GM13977 (cell line): ENCODE measurements at regions not wholly inside any gene's neighbourhood (a gene's known extent, or its start where the extent isn't known, plus 50 kb on each side); places are given as distances from the start of the nearest gene placed in this dataset.

ENCODE experiments used
- DNase-seq: peaks from one replicate; pipeline ENCODE4 v3.0.0; 2012; ENCODE audit warnings: low spot score
- in situ Hi-C: fragments of 300-500 bp; cut with MboI; formaldehyde crosslinking; loops from one replicate; pipeline ENCODE4 v1.12.0; 2022; ENCODE audit warnings: low sequenced_read_pairs, low pct_unique_long_range_greater_than_20kb, mixed read lengths, inconsistent platforms; ENCODE audit not compliant: unreplicated experiment
- TF ChIP-seq, protein P1 (sequence below): IDR thresholded peaks from 2 replicates; pipeline ENCODE4 v1.5.1; 2012; ENCODE audit warnings: mild to moderate bottlenecking, control low read depth; ENCODE audit not compliant: insufficient read depth; ENCODE audit errors: extremely low read depth, missing control alignments

DNA sequence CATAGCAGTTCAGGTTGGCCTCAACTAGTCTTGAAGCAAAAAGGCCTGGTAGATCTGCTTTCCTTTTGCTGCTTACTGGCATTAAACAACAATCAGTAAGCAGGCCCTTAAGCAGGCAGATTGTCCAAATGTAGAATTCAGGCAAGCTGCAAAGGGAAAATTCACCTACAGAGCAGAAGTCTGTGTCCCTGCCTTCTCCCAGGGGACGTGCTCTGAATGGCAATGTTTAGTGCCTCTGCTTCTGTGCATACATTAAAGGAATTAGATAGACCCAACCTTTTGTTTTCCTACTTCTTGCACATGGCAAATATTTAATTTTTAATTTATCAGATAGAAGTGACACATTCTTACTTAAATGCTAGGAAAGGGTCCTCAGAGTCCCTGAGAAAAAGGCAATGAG lies 328.8 kb upstream of the PIK3R1 start:
- TF ChIP-seq, protein P1, sequence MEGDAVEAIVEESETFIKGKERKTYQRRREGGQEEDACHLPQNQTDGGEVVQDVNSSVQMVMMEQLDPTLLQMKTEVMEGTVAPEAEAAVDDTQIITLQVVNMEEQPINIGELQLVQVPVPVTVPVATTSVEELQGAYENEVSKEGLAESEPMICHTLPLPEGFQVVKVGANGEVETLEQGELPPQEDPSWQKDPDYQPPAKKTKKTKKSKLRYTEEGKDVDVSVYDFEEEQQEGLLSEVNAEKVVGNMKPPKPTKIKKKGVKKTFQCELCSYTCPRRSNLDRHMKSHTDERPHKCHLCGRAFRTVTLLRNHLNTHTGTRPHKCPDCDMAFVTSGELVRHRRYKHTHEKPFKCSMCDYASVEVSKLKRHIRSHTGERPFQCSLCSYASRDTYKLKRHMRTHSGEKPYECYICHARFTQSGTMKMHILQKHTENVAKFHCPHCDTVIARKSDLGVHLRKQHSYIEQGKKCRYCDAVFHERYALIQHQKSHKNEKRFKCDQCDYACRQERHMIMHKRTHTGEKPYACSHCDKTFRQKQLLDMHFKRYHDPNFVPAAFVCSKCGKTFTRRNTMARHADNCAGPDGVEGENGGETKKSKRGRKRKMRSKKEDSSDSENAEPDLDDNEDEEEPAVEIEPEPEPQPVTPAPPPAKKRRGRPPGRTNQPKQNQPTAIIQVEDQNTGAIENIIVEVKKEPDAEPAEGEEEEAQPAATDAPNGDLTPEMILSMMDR, result no peak
- in situ Hi-C loops, result no loop called here
- no peak for DNase-seq

DNA sequence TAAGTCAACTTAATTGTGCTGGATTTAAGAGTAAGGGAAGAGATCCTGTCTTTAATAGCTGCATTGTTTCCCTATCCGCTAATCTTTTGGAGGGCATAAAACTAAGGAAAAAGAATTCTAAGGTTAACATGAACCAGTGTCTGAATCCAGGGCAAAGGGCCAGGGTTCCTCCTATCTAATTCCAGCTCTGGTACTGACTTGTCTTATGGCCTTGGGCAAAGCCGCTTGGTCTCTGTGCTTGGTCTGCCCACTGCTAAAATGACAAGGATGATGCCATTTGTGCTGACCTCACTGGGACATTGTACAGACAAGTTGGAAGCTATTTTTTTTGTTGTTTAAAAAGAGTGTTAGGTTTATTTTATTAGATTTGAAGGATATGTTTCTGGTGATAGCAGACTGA lies 334.7 kb upstream of the PIK3R1 start:
- TF ChIP-seq, protein P1, result no peak
- DNase-seq, result no peak
- in situ Hi-C loops, result no loop called here

DNA sequence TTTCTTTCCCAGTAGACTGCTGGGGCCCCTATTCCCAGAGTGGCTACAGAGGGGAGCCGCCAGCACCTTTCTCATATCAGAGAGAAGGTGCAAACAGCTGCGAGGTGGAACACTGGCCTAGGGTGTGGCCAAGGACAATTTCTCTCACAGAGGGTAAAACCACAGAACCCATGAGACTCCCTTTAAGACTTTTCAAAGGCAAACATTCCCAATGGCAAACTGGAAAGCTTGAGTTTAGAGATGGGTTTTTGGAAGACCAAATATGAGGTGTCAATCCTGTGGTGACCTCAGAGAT lies 335.1 kb upstream of the PIK3R1 start:
- in situ Hi-C loops, result no loop called here
- DNase-seq, result no peak
- TF ChIP-seq, protein P1, result no peak

DNA sequence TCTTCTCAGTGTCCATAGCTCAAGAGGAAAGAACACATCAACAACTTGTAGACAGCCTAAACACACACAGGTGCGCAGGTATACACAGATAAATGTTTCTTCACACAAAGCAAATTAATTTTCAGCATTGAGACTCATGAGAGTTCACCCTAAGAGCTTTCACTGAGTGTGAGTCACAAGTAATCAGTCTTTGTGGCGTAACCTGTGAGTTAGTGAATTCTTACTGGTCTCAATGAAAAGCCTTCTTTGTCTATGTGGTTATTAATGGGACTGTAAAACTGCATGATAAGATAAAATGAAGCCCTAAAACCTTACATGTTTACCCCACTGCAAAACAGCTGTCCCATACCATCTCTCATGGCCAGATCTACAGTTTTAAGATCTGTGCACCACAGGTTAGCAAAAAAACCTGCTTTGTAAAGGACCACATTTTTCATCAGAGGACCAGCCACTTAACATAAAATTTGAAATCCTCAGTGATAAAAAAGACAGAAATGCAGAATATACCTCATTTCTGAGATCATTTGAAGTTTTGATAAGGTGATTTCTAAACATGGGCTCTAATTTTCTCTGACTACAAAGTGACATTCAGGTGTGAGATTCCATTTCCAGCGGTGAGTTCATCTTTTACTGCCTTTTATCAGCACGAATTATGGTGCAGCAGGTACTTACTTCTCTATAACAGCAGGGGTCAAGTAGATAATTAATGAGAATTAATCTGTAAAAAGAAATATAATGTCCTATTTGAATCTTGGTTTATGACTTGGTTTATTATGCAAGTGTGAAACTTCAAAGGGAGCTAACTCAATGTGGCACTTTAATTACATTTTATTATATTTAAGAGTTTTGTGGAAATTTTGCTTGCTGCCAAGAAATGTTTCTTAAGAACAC lies 335.7 kb upstream of the PIK3R1 start:
- no peak for DNase-seq
- in situ Hi-C loops, result no loop called here
- TF ChIP-seq, protein P1, result no peak

DNA sequence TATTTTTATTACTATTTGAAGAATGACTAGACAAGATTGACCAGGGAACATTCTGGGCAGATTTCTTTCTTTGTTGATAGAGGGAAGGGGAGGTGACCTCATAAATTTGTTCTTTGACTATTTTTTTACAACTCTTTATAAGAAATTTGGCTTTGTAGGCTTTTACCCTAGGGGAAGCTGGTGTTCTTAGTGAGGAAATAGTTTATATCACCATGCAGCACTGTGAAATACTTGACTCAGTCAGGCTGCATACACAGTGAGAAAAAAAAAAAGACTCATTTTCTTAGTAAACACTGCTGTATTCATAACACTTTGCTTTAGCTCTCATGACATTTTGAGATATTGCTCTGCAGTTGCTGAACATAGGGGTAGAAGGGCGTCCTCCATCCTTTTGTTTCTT lies 336.6 kb upstream of the PIK3R1 start:
- TF ChIP-seq, protein P1, result no peak
- in situ Hi-C loops, result no loop called here

DNA sequence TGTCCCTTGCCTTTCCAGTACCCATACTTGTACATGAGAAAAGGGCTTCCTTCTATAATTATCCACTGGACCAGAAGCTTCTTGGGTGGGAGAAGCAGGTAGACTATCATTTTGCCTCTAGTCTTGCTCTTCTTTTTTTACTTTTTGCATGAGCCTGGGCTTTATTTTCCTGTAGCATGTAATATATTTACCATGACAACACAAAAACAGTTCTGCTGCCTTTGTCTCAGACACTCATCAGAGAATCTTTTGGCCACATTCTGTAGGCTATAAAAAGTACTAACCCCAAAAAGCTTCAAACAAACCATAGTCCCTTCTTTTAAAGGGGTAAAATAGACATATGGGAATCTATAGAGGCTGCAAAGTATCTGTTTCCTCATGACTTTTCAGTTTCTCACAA lies 339.2 kb upstream of the PIK3R1 start:
- TF ChIP-seq, protein P1, result no peak
- no peak for DNase-seq
- in situ Hi-C loops, result no loop called here

More for the DNA sequence above, 336.6 kb upstream of the PIK3R1 start:
- DNase-seq, result no peak
